AG09309 (cell line): ENCODE measurements at regions not wholly inside any gene's neighbourhood (a gene's known extent, or its start where the extent isn't known, plus 50 kb on each side); places are given as distances from the start of the nearest gene placed in this dataset.
A peak's percentile ranks its signal among the peaks of the same experiment; 100 is the strongest.

ENCODE experiments used
- DNase-seq: peaks from one replicate; pipeline ENCODE4 v3.0.0-alpha.2; 2010; ENCODE audit warnings: low read depth
- H3K4me3 ChIP-seq: 2 replicates; pipeline ENCODE4 v1.5.1; 2011; ENCODE audit warnings: mild to moderate bottlenecking, low read depth, low read length, moderate library complexity; ENCODE audit not compliant: control insufficient read depth
- CTCF ChIP-seq: IDR thresholded peaks from 2 replicates; pipeline ENCODE4 v1.5.1; 2011; ENCODE audit warnings: mild to moderate bottlenecking, low read depth, low read length, inconsistent platforms; ENCODE audit not compliant: insufficient read depth, control insufficient read depth; ENCODE audit errors: missing control alignments

- H3K4me3 ChIP-seq = no peak overlapping the region
- DNase-seq = peak; percentile 20
- no peak for TF ChIP-seq CTCF
These were observed 152.4 kb upstream of the ADO start for GRCh38 chr10:62652114-62652513.

GRCh38 chr10:62652564-62652963, 152.0 kb upstream of the ADO start:
- H3K4me3 ChIP-seq = no peak overlapping the region
- no peak for DNase-seq
- no peak for TF ChIP-seq CTCF

- no peak overlapping the region for H3K4me3 ChIP-seq
- DNase-seq = no peak
- no peak for TF ChIP-seq CTCF
These were observed 151.3 kb upstream of the ADO start for GRCh38 chr10:62653254-62653653.

- no peak overlapping the region for H3K4me3 ChIP-seq
- no peak for TF ChIP-seq CTCF
- DNase-seq = no peak
These were observed 149.6 kb upstream of the ADO start for GRCh38 chr10:62654966-62655336.

GRCh38 chr10:62655337-62655994, 149.1 kb upstream of the ADO start:
- DNase-seq = no peak
- no peak overlapping the region for H3K4me3 ChIP-seq
- no peak for TF ChIP-seq CTCF

GRCh38 chr10:62657244-62657835, 147.2 kb upstream of the ADO start:
- no peak for TF ChIP-seq CTCF
- no peak overlapping the region for H3K4me3 ChIP-seq
- no peak for DNase-seq
